NK-92 treated with Interleukin-12 subunit alpha and Interleukin-12 subunit beta, amount 100 ng/mL, for 24 hours (cell line): ENCODE measurements at regions not wholly inside any gene's neighbourhood (a gene's known extent, or its start where the extent isn't known, plus 50 kb on each side); places are given as distances from the start of the nearest gene placed in this dataset.

ENCODE experiments used
- DNase-seq: peaks from one replicate; lab custom pipeline; 2025; lab: John Stamatoyannopoulos, UW

DNA sequence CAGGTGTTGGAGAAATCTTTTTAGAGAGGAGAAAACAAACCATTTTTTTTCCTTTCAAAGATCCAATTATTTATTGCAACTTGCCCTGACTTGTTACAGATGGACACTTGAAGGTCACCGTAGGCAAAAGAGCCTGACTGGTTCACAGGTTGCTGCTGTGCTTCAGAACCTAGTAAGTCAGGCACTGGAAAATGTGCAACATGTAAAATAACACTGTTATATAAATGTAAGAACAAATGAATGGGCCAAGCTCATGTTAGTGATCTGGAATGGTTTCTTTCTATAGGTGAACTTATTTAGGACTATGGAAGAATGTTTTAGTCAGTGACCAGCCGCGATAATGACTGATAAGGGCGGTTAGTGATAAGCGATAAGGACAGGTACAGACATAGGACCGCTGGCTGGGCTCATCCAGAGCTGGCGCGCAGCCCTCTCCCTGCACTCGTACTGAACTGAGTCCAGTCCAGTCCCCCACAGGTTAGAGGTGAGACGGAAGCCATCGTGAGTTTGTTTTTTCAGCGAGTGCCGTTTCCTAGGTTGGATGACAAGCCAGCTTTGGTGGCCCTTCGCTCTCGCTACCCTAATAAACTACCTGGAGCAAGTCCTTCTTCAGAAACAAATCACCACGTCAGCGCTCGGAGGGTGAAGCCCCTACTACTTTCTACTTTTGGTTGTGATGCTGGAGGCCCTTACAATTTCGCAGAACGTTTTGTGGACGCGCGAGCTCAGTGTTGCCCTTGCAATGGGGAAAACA lies 94.4 kb upstream of the PRDM1 start:
- no peak for DNase-seq

GRCh38 chr6:105990151-105990550 lies 96.0 kb upstream of the PRDM1 start:
- no peak for DNase-seq

- no peak for DNase-seq
Measured at GRCh38 chr6:105988812-105989577, 97.1 kb upstream of the PRDM1 start.

DNA sequence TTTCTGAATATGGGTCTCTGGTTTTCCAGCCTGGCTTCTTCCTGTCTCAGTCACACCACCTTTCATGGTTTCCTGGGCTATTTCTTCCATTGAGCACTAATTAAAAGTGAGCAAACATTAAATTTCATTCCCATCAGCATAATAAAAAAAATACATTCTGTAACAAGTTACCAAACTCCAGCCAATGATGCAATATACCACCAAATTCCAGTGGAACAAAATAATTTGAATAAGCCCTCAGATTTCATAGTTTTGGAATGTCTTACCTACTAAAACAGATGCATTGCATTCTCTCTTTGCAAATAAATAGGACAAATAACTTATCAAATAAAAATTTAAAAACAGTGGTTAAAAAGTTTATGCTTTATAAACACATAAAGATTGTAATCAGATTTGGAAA lies 97.8 kb upstream of the PRDM1 start:
- no peak for DNase-seq

DNA sequence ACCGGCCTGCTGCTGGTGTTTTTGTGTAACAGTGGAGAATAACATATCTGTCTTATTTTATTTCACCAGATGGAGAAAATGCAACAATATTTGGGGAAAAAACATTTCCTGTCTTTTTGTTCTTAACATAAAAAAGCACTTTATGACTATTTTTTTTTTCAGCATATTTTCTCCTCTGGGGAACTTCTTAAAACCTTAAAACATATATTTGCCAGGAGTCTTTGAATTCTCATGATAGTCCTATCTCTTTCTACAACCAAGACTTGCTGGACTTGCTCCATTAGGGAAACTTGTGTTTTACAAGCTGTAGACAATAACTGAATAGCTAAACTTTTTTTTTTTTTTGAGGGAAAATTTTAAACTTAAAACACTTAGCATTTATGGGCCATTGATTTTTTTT lies 98.6 kb upstream of the PRDM1 start:
- DNase-seq, result no peak

DNA sequence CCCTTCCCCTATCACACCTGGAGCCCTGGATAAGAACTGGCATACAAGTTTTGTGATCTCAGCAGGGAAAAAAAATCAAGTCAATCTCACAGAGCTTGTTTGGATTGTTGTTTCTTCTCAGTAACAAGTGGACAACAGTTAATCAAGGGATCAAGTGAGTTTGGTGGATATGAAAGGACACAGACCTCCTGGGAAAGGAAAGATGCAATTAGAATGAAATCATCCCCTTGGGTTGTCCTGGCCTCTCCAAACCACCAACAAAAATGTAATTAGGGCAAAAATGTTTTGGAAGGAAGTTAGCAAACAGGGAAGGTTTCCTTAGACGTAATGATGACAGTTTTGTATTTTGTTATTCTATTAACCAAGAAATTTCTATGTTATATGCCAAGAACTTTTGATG lies 99.1 kb upstream of the PRDM1 start:
- DNase-seq, result no peak

GRCh38 chr6:105985816-105986632 lies 100.1 kb upstream of the PRDM1 start:
- no peak for DNase-seq

DNA sequence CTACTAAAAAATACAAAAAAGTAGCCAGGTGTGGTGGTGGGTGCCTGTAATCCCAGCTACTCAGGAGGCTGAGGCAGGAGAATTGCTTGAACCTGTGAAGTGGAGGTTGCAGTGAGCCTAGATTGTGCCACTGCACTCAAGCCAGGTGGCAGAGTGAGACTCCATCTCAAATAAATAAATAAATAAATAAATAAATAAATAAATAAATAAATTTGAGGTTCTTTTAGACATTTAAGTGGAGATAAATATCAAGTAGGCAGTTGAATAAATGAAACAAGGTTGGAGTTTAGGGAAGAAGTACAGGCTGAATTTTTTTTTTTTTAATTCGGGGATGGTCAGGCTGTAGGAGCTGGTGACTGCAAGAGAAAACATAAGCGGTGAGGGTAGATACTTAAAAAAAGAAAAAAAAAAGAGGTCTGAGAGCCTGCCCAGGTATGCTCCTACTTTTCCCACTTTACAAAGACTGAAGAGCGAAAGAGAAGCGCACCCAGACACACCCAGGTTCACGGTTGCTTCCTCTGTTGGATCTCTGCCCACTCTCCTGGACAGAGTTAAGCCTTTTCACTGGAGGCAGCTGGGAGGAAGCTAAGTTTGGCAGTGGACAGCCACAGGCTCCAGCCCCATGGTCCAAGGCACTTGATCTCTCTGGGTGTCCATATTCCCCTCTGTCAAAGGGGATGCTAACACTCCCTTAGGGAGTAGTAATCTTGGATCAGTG lies 100.9 kb upstream of the PRDM1 start:
- DNase-seq, result no peak

- DNase-seq, result no peak
Measured at GRCh38 chr6:105983763-105984162, 102.4 kb upstream of the PRDM1 start.

DNA sequence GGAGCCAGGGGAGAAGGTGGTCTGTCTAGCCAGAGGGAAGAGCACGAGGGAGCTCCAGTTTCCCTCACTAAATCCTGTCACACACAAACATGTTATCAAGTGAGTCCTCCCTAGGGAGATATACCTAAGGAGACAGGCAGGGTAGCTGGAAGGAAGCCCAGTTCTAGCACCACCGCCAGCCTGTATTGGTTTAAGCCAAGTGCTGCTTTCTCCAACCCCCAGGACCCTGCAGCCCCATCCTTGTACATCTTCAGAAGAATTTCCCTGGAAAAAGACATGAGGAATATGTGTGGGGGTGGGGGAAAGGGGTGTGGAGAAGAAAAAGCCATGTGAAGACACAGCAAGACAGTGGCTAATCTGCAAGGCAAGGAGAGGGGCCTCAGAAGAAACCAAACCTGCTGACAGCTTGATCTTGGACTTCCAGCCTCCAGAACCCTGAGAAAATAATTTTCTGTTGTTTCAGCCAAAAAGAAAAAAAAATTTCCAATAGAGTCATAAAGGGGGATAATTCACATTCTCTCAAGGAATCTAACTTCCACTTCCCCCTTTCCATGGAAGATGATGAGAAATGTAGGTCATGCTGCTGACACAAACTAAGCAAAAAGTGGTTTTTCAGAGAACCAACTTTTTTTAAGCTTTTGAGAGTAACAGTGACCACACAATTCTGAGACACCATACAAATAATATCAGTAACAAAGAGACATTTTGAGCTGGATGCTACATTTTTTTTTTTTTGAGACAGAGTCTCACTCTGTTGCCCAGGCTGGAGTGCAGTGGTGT lies 103.2 kb upstream of the PRDM1 start:
- DNase-seq, result no peak

GRCh38 chr6:105981888-105982358 lies 104.2 kb upstream of the PRDM1 start:
- DNase-seq, result no peak

GRCh38 chr6:105981002-105981887 lies 104.9 kb upstream of the PRDM1 start:
- DNase-seq, result peak; percentile 27

DNA sequence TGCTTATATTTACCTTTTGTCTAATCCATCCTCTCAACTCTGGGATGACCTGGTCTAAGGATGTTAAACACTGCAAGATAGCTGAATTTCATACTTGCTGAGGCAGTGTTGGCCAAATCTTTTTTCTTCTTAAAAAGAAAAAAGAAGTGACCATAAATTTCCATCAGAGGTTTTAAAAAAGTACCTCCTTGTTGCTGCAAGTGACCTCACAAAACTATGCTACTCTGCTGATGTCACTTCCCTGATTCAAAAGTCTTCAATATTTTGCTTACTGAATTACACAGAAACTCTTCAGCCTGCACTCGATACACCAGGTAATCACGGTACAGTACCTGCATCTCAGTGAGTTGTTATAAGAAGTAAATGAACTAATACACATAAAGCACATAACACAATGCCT lies 107.2 kb upstream of the PRDM1 start:
- no peak for DNase-seq

GRCh38 chr6:105977934-105978504 lies 108.1 kb upstream of the PRDM1 start:
- no peak for DNase-seq

- DNase-seq, result no peak
Measured at GRCh38 chr6:105974986-105975385, 111.2 kb upstream of the PRDM1 start.

DNA sequence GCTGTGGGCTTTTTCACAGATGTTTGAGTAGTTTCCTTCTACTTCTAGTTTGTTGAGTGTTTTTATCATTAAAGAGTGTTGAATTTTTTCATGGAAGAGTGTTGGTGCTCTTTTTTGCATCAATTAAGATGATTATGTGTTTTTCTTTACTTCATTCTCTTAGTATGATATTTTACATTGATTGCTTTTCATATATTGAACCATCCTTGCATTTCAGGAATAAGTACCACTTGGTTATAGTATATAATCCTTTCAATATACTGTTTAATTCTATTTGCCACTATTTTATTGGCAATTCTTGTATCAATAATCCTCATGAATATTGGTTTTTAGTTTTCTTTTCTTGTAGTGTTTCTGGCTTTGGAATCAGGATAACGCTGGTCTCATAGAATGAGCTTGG lies 113.7 kb upstream of the PRDM1 start:
- DNase-seq, result no peak

DNA sequence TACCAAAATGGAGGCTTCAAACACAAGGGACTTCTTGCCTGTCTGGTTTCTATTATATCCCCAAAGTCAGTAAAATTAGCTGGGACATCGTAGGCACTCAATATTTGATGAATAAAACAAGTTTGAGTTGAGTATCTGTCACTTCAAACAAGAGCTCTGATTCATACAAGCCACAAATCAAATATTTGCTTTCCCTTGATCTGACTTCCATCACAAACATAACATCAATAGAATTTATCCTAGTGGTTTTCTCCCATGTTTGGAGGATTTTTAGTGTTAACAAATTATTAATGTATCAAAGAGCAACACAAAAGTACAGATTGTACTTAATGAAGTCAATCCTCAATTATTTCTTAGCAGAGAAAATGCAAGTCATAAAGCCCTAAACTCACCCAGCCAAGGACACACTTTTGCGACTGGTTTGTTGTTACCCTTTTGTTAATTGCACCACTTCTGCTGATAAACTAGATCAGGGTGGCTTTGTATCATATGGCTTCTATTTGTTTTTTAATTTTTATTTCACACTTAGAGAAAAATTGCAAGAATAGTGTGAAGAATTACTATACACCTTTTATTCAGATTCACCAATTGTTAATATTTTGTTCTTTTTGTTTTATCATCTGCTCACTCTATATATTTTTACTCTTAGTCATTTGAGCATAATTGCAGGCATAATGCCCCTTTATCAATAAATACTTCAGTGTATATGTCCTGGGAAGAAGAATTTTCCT lies 117.4 kb upstream of the PRDM1 start:
- DNase-seq, result no peak

DNA sequence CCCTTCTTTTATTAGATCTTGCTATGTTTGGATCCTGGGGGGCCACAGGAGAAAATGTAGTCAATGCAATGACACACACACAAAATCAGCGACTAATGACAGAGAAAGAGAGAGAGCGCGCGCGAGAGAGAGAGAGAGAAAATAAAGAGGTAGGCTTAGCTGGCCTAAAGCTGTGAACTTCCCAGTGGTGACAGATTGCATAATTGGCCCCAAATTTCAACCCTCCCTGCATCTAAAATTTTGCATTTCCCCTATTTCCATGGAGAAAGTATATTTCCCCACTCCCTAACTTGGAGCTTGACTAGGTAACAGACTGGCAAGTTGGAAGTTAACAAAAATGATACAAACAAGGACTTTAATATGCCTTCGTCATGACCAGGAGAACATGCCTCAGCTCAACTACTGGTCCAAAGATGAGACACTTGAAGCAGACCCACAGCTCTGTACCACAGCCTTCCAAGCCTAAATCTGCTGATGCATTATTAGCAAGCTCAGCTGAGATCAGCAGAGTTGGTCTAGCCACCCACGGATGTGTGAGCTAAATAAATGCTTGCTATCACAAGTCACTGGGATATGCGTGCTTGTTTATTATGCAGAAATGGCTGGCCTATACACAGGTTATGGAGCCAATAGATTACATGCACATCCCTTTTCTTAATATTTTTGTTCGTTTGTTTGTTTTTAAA lies 118.1 kb upstream of the PRDM1 start:
- DNase-seq, result no peak
